Right lobe of liver (tissue), 4 donors: ENCODE measurements at regions not wholly inside any gene's neighbourhood (a gene's known extent, or its start where the extent isn't known, plus 50 kb on each side); places are given as distances from the start of the nearest gene placed in this dataset.

Experiments
- CTCF ChIP-seq, 4 donors: fragments of 200-600 bp in 3 of 4; fragments of 450-650 bp in 1 of 4; IDR thresholded peaks; one replicate each; pipeline versions ENCODE4 v1.5.1 to v1.8.0; 2016 to 2022; ENCODE audit warnings: antibody characterized with exemption in 4 of 4, mild to moderate bottlenecking in 2 of 4
- POLR2A ChIP-seq: fragments of 450-650 bp; IDR thresholded peaks from one replicate; pipeline ENCODE4 v1.6.1; 2017; ENCODE audit warnings: antibody characterized with exemption, mild to moderate bottlenecking
- donor health status: DM: no; HTN: no; CAD: no.
- donor health status: DM: no; HTN: no; CAD: no.
- donor health status: DM: no; HTN: yes; CAD: no.

GRCh38 chr16:85461814-85462713 is 151.1 kb upstream of the GSE1 start:
- TF ChIP-seq CTCF (IDR thresholded peaks at IDR 0.05) (no peak), POLR2A (no peak)
